ENCODE measurements at regions not wholly inside any gene's neighbourhood (a gene's known extent, or its start where the extent isn't known, plus 50 kb on each side); places are given as distances from the start of the nearest gene placed in this dataset.

GRCh38 chr5:52491071-52491787 lies 296.5 kb upstream of the ITGA1 start:
- TF ChIP-seq CTCF (IDR thresholded peaks at IDR 0.05): no peak
- TF ChIP-seq POLR2A (IDR thresholded peaks at IDR 0.05): no peak

Data from uterus (tissue), 2 donors.